AG04450 (cell line): ENCODE measurements at regions not wholly inside any gene's neighbourhood (a gene's known extent, or its start where the extent isn't known, plus 50 kb on each side); places are given as distances from the start of the nearest gene placed in this dataset.

Experiments used
- CTCF ChIA-PET: fragments of 300-600, 350-600 bp; formaldehyde crosslinking; extraction: SDS; loops from one replicate; lab custom pipeline; 2022; ENCODE audit warnings: antibody characterized with exemption, inconsistent platforms; lab: Charles Lee
- POLR2A ChIA-PET: fragments of 350-600 bp; formaldehyde crosslinking; extraction: SDS; loops from one replicate; lab custom pipeline; 2021; ENCODE audit warnings: antibody characterized with exemption, inconsistent platforms; lab: Yijun Ruan, JAX
- DNase-seq: peaks from one replicate; pipeline ENCODE4 v3.0.0-alpha.2; 2011; ENCODE audit warnings: low read depth, low spot score
- H3K27ac ChIP-seq: one replicate; pipeline ENCODE4 v1.5.1; 2012; ENCODE audit warnings: low read depth, low read length, control low read depth
- H3K27me3 ChIP-seq: one replicate; pipeline ENCODE4 v1.6.0; 2012; ENCODE audit warnings: low read length; ENCODE audit not compliant: control insufficient read depth, insufficient read depth
- H3K4me3 ChIP-seq: 2 replicates; pipeline ENCODE4 v1.5.1; 2011; ENCODE audit warnings: mild to moderate bottlenecking, low read depth, low read length, control low read depth
- H3K9me3 ChIP-seq: 2 replicates; pipeline ENCODE4 v1.5.1; 2012; ENCODE audit warnings: low read length; ENCODE audit not compliant: control insufficient read depth, insufficient read depth
- CTCF ChIP-seq: IDR thresholded peaks from 2 replicates; pipeline ENCODE4 v1.5.1; 2011; ENCODE audit warnings: low read depth, low read length, control low read depth, inconsistent platforms

GRCh38 chr5:92678640-92679039, 902.4 kb downstream of the NR2F1-AS1 start:
- H3K9me3 ChIP-seq = no peaks in the 10 kb centered on the region
- DNase-seq = no peak
- H3K27ac ChIP-seq = no peak overlapping the region
- CTCF ChIA-PET = interaction anchor here (0.6 to 3.2 kb wide), 2 partner anchors 9 to 110 kb away, joined by 3 to 17 read pairs; no protein-coding TSS in a partner anchor
- peak; percentile 21; the same call in 1 of the 2 replicates for TF ChIP-seq CTCF
- no peaks in the 10 kb centered on the region for H3K27me3 ChIP-seq
- POLR2A ChIA-PET = no interaction called here
- no peak overlapping the region for H3K4me3 ChIP-seq

- ChIA-PET CTCF (no interaction called here), POLR2A (no interaction called here)
- no peaks in the 10 kb centered on the region for H3K27me3 ChIP-seq
- DNase-seq = no peak
- TF ChIP-seq CTCF = no peak
- H3K9me3 ChIP-seq = no peaks in the 10 kb centered on the region
- no peak overlapping the region for H3K4me3 ChIP-seq
- no peak overlapping the region for H3K27ac ChIP-seq
Observed at GRCh38 chr5:92676215-92677165, 904.5 kb downstream of the NR2F1-AS1 start.

GRCh38 chr5:92674321-92674720, 906.7 kb downstream of the NR2F1-AS1 start:
- no peak overlapping the region for H3K4me3 ChIP-seq
- DNase-seq = no peak
- CTCF ChIA-PET = no interaction called here
- no peaks in the 10 kb centered on the region for H3K9me3 ChIP-seq
- no peaks in the 10 kb centered on the region for H3K27me3 ChIP-seq
- POLR2A ChIA-PET = no interaction called here
- H3K27ac ChIP-seq = no peak overlapping the region
- TF ChIP-seq CTCF = no peak

- TF ChIP-seq CTCF = no peak
- CTCF ChIA-PET = interaction anchor here (1.3 kb wide), 1 partner anchor 22 kb away, joined by 4 read pairs; no protein-coding TSS in a partner anchor
- H3K9me3 ChIP-seq = no peaks in the 10 kb centered on the region
- H3K4me3 ChIP-seq = no peak overlapping the region
- H3K27ac ChIP-seq = no peak overlapping the region
- POLR2A ChIA-PET = no interaction called here
- no peaks in the 10 kb centered on the region for H3K27me3 ChIP-seq
- DNase-seq = no peak
Observed at GRCh38 chr5:92665506-92665905, 915.5 kb downstream of the NR2F1-AS1 start.

- no peak for TF ChIP-seq CTCF
- no peaks in the 10 kb centered on the region for H3K27me3 ChIP-seq
- no peak for DNase-seq
- ChIA-PET POLR2A (no interaction called here), CTCF (no interaction called here)
- no peak overlapping the region for H3K4me3 ChIP-seq
- H3K9me3 ChIP-seq = no peaks in the 10 kb centered on the region
- no peak overlapping the region for H3K27ac ChIP-seq
Observed at GRCh38 chr5:92662741-92663140, 918.3 kb downstream of the NR2F1-AS1 start.
